NT2/D1 (cell line): ENCODE measurements at regions not wholly inside any gene's neighbourhood (a gene's known extent, or its start where the extent isn't known, plus 50 kb on each side); places are given as distances from the start of the nearest gene placed in this dataset.

Source experiments
- DNase-seq: peaks from one replicate; pipeline ENCODE4 v3.0.0-alpha.2; 2011; ENCODE audit warnings: low read depth, low spot score
- H3K27me3 ChIP-seq: 2 replicates; pipeline ENCODE4 v1.6.0; 2011; ENCODE audit warnings: mild to moderate bottlenecking; ENCODE audit not compliant: insufficient read length, insufficient read depth
- H3K36me3 ChIP-seq: 2 replicates; pipeline ENCODE4 v1.6.1; 2011; ENCODE audit warnings: mild to moderate bottlenecking, low read length, mixed read lengths; ENCODE audit not compliant: insufficient read depth, insufficient read length
- H3K4me1 ChIP-seq: 2 replicates; pipeline ENCODE4 v1.5.1; 2011; ENCODE audit not compliant: insufficient read depth, insufficient read length
- H3K4me3 ChIP-seq: 2 replicates; pipeline ENCODE4 v1.5.1; 2011; ENCODE audit warnings: low read depth; ENCODE audit not compliant: insufficient read length
- H3K9ac ChIP-seq: 2 replicates; pipeline ENCODE4 v1.6.0; 2011; ENCODE audit warnings: low read depth; ENCODE audit not compliant: insufficient read length
- H3K9me3 ChIP-seq: 2 replicates; pipeline ENCODE4 v1.5.1; 2011; ENCODE audit warnings: mild to moderate bottlenecking, low read length; ENCODE audit not compliant: insufficient read depth
- SUZ12 ChIP-seq: IDR thresholded peaks from 2 replicates; pipeline ENCODE4 v1.6.1; 2011; ENCODE audit not compliant: insufficient read length, insufficient read depth; ENCODE audit errors: extremely low read depth
- YY1 ChIP-seq: IDR thresholded peaks from 2 replicates; pipeline ENCODE4 v1.6.1; 2011; ENCODE audit not compliant: insufficient read length, insufficient read depth
- ZNF274 ChIP-seq: IDR thresholded peaks from 2 replicates; pipeline ENCODE4 v1.6.1; 2011; ENCODE audit warnings: mild to moderate bottlenecking, low read depth, low read length

DNA sequence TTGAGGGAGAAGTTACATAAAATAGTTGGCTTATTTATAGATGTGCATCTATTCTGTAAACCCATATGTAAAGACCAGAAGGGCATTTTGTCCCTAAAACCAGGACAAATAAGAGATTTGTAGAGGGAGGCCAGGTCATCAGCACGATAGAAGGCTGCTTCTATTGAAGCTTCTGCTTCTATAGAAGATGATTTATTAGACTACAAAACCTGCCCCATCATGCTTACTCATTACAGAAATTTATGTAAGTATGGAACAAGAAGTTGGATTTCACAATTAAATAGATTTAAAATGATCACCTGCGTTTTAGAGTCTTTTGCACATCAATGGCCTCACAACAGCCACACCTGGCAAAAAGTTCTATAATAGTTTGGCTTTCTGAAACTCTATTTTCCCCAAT, 183.5 kb downstream of the DUSP10 start:
- no peak overlapping the region for H3K9ac ChIP-seq
- no peak for DNase-seq
- no peak overlapping the region for H3K4me3 ChIP-seq
- no peaks in the 10 kb centered on the region for H3K27me3 ChIP-seq
- no peaks in the 10 kb centered on the region for H3K4me1 ChIP-seq
- H3K36me3 ChIP-seq: no peaks in the 10 kb centered on the region
- no peaks in the 10 kb centered on the region for H3K9me3 ChIP-seq
- TF ChIP-seq ZNF274 (no peak), YY1 (no peak), SUZ12 (no peak)

DNA sequence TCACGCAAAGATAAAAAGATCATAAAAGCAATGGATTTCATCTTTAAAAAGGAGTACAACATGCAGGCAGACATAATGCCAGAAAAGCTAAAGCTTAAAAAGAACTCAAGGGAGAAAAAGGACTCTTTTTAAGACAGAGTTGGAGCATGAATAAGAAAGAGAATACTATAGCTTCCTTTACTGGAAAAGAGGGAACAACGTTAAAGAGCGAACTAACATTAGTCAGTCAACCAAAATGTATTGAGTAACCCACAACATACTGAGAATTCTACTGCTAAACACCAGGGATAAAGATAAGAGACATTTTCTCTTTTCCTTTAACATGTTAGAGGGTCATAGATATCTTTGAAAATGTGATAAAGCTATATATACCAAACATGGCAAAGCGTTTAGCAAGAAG, 182.0 kb downstream of the DUSP10 start:
- Histone ChIP-seq H3K4me1 (no peaks in the 10 kb centered on the region), H3K9ac (no peak overlapping the region), H3K36me3 (no peaks in the 10 kb centered on the region), H3K4me3 (no peak overlapping the region), H3K27me3 (no peaks in the 10 kb centered on the region), H3K9me3 (no peaks in the 10 kb centered on the region)
- TF ChIP-seq SUZ12: no peak
- TF ChIP-seq ZNF274: no peak
- TF ChIP-seq YY1: no peak
- DNase-seq: no peak

DNA sequence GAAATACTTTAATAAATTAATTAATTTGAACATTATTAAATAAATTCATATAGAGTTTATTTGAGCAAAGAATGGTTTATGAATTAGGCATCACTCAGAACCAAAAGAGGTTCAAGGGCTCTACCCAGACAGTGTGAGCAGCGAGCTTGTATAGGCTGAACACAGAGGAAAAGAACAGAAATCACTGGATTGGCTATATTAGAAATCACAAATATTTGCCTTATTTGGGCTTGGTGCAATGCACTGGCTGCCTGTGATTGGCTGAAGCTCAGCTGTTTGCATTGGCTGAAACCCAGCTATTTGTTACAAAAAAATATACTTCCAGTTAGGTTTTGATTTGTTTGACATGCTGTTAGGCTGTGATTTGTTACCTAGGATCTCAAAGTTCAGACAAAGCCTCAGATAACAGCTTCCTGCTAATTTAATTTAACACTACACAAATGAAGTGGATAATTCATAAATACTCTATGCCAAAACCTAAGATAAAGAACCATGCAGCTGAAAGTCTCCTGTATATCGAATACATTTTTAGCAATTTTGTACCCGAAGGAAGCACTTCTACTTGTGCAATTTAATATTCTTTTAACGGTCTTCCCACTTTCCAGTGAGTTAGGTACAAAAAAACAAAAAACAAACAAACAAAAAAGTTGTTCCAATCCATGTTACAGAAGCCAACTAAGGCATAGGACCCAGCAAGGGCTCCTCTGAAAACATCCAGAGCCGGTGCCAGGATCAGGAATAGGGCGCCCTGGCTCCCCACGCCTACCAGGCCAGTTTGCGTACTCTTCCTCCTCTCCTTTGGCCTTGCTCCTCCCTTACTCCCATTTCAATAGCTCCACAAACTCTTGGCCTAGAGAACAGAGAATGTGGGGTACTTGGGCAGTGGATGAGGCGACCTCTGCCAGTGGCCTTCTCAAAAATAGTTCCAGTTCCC, 179.1 kb downstream of the DUSP10 start:
- TF ChIP-seq SUZ12 (no peak), YY1 (no peak), ZNF274 (no peak)
- H3K9me3 ChIP-seq: no peaks in the 10 kb centered on the region
- H3K9ac ChIP-seq: no peak overlapping the region
- H3K4me3 ChIP-seq: no peak overlapping the region
- no peaks in the 10 kb centered on the region for H3K36me3 ChIP-seq
- H3K27me3 ChIP-seq: no peaks in the 10 kb centered on the region
- DNase-seq: no peak
- H3K4me1 ChIP-seq: no peaks in the 10 kb centered on the region

GRCh38 chr1:221563476-221563921, 178.4 kb downstream of the DUSP10 start:
- Histone ChIP-seq H3K36me3 (no peaks in the 10 kb centered on the region), H3K27me3 (no peaks in the 10 kb centered on the region), H3K9me3 (no peaks in the 10 kb centered on the region), H3K4me3 (no peak overlapping the region), H3K4me1 (no peaks in the 10 kb centered on the region), H3K9ac (no peak overlapping the region)
- no peak for TF ChIP-seq ZNF274
- TF ChIP-seq YY1: no peak
- no peak for TF ChIP-seq SUZ12
- no peak for DNase-seq

DNA sequence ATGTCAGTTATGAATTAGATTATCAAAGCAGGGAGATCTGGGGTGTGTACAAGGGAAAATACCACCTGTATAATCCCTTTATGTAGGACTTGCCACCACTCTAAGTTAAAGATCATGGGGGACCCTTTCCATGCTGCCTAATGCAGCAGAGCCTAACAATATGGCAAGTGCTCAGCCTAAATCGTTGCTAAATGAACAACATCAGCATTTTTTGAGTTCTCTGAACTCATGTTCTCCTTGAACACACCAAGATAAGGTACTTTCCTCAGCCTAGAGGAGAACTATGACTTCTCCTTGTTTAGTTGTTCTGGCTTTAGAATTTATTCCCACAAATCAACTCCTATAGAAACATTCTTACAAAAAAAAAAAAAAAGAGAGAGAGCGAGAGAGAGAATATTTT, 177.0 kb downstream of the DUSP10 start:
- DNase-seq: no peak
- Histone ChIP-seq H3K4me1 (no peaks in the 10 kb centered on the region), H3K4me3 (no peak overlapping the region), H3K27me3 (no peaks in the 10 kb centered on the region), H3K9ac (no peak overlapping the region), H3K36me3 (no peaks in the 10 kb centered on the region), H3K9me3 (no peaks in the 10 kb centered on the region)
- no peak for TF ChIP-seq ZNF274

DNA sequence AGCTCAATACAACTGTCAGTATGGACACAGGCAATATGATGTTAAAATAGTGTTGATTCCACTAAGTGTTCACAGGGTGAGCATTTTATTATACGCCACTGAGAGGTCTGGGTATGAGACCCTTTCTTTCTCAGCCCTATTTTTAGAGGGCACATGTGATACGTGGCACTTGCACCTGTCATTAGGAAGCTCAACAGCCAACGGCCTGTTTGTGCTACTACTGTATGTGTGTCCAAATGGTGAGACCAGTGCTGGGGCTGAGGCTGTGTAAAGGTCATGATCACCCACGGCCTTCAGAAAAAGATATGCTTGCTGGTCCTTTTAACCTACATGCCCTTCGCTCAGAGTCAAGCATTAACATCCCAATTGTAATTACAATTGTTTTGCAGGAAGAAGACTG, 176.2 kb downstream of the DUSP10 start:
- H3K9me3 ChIP-seq: no peaks in the 10 kb centered on the region
- H3K4me3 ChIP-seq: no peak overlapping the region
- H3K36me3 ChIP-seq: no peaks in the 10 kb centered on the region
- H3K27me3 ChIP-seq: no peaks in the 10 kb centered on the region
- H3K4me1 ChIP-seq: no peaks in the 10 kb centered on the region
- no peak for TF ChIP-seq YY1
- no peak for TF ChIP-seq SUZ12
- TF ChIP-seq ZNF274: no peak
- no peak overlapping the region for H3K9ac ChIP-seq
- DNase-seq: no peak

DNA sequence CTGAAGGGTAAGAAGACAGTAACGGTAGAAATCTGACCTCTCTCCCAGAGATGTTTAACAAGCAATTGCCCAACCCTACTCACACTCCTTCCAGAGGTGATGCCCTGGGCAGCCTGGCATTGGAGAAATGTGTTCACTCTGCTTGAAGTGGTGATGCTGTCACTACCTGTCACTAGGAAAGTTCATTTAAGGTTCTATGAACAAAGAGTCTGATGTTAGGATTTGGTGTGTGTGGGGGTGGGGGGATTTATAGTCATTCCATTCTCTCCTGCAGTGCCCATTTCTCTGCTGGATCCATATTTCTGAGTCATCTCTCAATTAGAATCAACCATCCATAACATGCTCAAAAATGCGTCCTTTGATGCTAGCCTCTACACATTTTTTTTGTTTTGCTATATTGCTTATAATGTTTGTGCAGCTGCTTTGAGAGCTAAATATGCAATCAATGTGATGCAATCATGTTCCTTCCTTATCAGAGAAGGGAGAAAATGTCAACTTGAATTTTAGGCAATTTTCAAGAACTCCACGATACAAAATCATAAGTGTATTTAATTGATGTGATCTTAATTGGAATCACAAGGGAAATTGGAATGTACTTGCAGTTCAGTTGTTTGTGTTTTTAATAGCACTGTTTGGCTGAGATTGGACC, 173.9 kb downstream of the DUSP10 start:
- no peak for DNase-seq

More for the DNA sequence above, 173.9 kb downstream of the DUSP10 start:
- TF ChIP-seq SUZ12 (no peak), YY1 (no peak), ZNF274 (no peak)
- no peaks in the 10 kb centered on the region for H3K9me3 ChIP-seq
- no peak overlapping the region for H3K9ac ChIP-seq
- H3K4me3 ChIP-seq: no peak overlapping the region
- H3K4me1 ChIP-seq: no peaks in the 10 kb centered on the region
- no peaks in the 10 kb centered on the region for H3K27me3 ChIP-seq
- H3K36me3 ChIP-seq: no peaks in the 10 kb centered on the region
